H1 (cell line): ENCODE measurements at regions not wholly inside any gene's neighbourhood (a gene's known extent, or its start where the extent isn't known, plus 50 kb on each side); places are given as distances from the start of the nearest gene placed in this dataset.

ENCODE experiments used
- CTCF ChIA-PET: fragments of 300-600 bp; sonication (Branson Sonifier 250); formaldehyde crosslinking; loops from one replicate; lab custom pipeline; 2021; ENCODE audit not compliant: partially characterized antibody; lab: Charles Lee
- POLR2A ChIA-PET: fragments of 300-600 bp; sonication (Branson Sonifier 250); formaldehyde crosslinking; loops from one replicate; lab custom pipeline; 2021; ENCODE audit warnings: inconsistent platforms; ENCODE audit not compliant: partially characterized antibody; lab: Charles Lee
- DNase-seq, 2 experiments: peaks; one replicate each; pipeline versions ENCODE4 v3.0.0 to v3.0.0-alpha.2; 2010 to 2022; ENCODE audit warnings: low spot score in 2 of 2, low read depth in 1 of 2, mixed read lengths in 1 of 2
- FAIRE-seq: peaks from 2 replicates; lab custom pipeline; 2011; peaks lifted over from hg19 to GRCh38; lab: Jason Lieb, UNC
- H2AFZ ChIP-seq: 2 replicates; pipeline ENCODE4 v1.8.1; 2012; ENCODE audit warnings: low read length, inconsistent platforms
- H2AK5ac ChIP-seq: 2 replicates; pipeline ENCODE4 v1.6.1; 2013; ENCODE audit warnings: low read depth, low read length
- H2BK120ac ChIP-seq: replicated peaks from 2 replicates; pipeline ENCODE3; 2013; ENCODE audit warnings: low read depth, low read length, inconsistent platforms
- H2BK12ac ChIP-seq: 2 replicates; pipeline ENCODE4 v1.6.1; 2013; ENCODE audit warnings: low read depth, low read length
- H2BK15ac ChIP-seq: 2 replicates; pipeline ENCODE4 v1.6.1; 2013; ENCODE audit warnings: low read length
- H2BK20ac ChIP-seq: 2 replicates; pipeline ENCODE4 v1.6.1; 2013; ENCODE audit warnings: low read length
- H2BK5ac ChIP-seq: 2 replicates; pipeline ENCODE4 v1.6.1; 2013; ENCODE audit warnings: low read depth, low read length
- H3K14ac ChIP-seq: 2 replicates; pipeline ENCODE4 v1.6.1; 2013; ENCODE audit warnings: inconsistent platforms; ENCODE audit not compliant: insufficient read length
- H3K18ac ChIP-seq: 2 replicates; pipeline ENCODE4 v1.6.1; 2013; ENCODE audit warnings: low read length; ENCODE audit errors: extremely low read depth
- H3K23ac ChIP-seq: 2 replicates; pipeline ENCODE4 v1.6.1; 2013; ENCODE audit warnings: inconsistent platforms; ENCODE audit not compliant: insufficient read length
- H3K23me2 ChIP-seq: 2 replicates; pipeline ENCODE4 v1.6.1; 2013; ENCODE audit warnings: low read depth, low read length
- H3K27ac ChIP-seq: 2 replicates; pipeline ENCODE4 v1.6.1; 2011; ENCODE audit warnings: low read depth, low read length, inconsistent platforms
- H3K27me3 ChIP-seq, 4 experiments: replicated peaks in 1 of 4; 1 replicate in 1 of 4; 2 replicates in 3 of 4; pipeline versions ENCODE4 v1.6.1 to v1.8.1; 2011 to 2013; ENCODE audit warnings: low read length in 3 of 4, mild to moderate bottlenecking in 3 of 4, inconsistent platforms in 2 of 4, mixed read lengths in 2 of 4, moderate library complexity in 1 of 4; ENCODE audit not compliant: control insufficient read depth in 3 of 4, insufficient read depth in 3 of 4; ENCODE audit errors: extremely low read depth in 1 of 4
- H3K36me3 ChIP-seq, 4 experiments: 2 replicates each; pipeline versions ENCODE4 v1.6.1 to v1.8.1; 2011 to 2013; ENCODE audit warnings: mild to moderate bottlenecking in 4 of 4, low read length in 3 of 4, moderate library complexity in 2 of 4, control low read depth in 1 of 4, inconsistent platforms in 1 of 4; ENCODE audit not compliant: insufficient read depth in 4 of 4, control insufficient read depth in 2 of 4
- H3K4ac ChIP-seq: replicated peaks from 2 replicates; pipeline ENCODE3; 2013; ENCODE audit warnings: low read length, low read depth, mixed read lengths, inconsistent platforms; ENCODE audit not compliant: insufficient read length
- H3K4me1 ChIP-seq, 4 experiments: replicated peaks in 1 of 4; 1 replicate in 1 of 4; 2 replicates in 3 of 4; pipeline versions ENCODE4 v1.6.1 to v1.8.1; 2011 to 2013; ENCODE audit warnings: low read length in 3 of 4, inconsistent platforms in 2 of 4, mixed read lengths in 1 of 4; ENCODE audit not compliant: insufficient read depth in 4 of 4, control insufficient read depth in 3 of 4
- H3K4me2 ChIP-seq, 2 experiments: 2 replicates each; pipeline versions ENCODE4 v1.6.1 to v1.8.1; 2011 to 2013; ENCODE audit warnings: low read depth in 2 of 2, low read length in 2 of 2, control low read depth in 1 of 2, inconsistent platforms in 1 of 2, mild to moderate bottlenecking in 1 of 2; ENCODE audit not compliant: insufficient read depth in 1 of 2
- H3K4me3 ChIP-seq, 4 experiments: fragments of 200-600, 300-600 bp in 1 of 4; sonication (generic), shearing (Covaris generic), sonication (Bioruptor Twin) in 1 of 4; 2 replicates each; pipeline versions ENCODE4 v1.5.1 to v1.8.1; 2011 to 2016; ENCODE audit warnings: low read length in 4 of 4, low read depth in 3 of 4, control low read depth in 2 of 4, inconsistent platforms in 2 of 4, mild to moderate bottlenecking in 2 of 4, mixed read lengths in 1 of 4, moderate library complexity in 1 of 4; ENCODE audit not compliant: insufficient read depth in 2 of 4; ENCODE audit errors: extremely low read depth in 1 of 4
- H3K56ac ChIP-seq: replicated peaks from 2 replicates; pipeline ENCODE3; 2013; ENCODE audit warnings: low read depth, mild to moderate bottlenecking, mixed read lengths, low read length, inconsistent platforms; ENCODE audit not compliant: insufficient read length
- H3K79me1 ChIP-seq: 2 replicates; pipeline ENCODE4 v1.6.1; 2013; ENCODE audit warnings: low read depth, low read length, control low read depth
- H3K79me2 ChIP-seq, 2 experiments: 2 replicates each; pipeline versions ENCODE4 v1.6.1 to v1.8.1; 2012 to 2013; ENCODE audit warnings: low read length in 2 of 2, mild to moderate bottlenecking in 2 of 2, inconsistent platforms in 1 of 2; ENCODE audit not compliant: insufficient read depth in 2 of 2, control insufficient read depth in 1 of 2
- H3K9ac ChIP-seq, 4 experiments: replicated peaks in 1 of 4; 1 replicate in 1 of 4; 2 replicates in 3 of 4; pipeline versions ENCODE4 v1.6.1 to v1.8.1; 2011 to 2013; ENCODE audit warnings: low read depth in 3 of 4, low read length in 3 of 4, control low read depth in 2 of 4, mild to moderate bottlenecking in 2 of 4, moderate library complexity in 2 of 4, inconsistent platforms in 1 of 4; ENCODE audit errors: extremely low read depth in 1 of 4
- H3K9me3 ChIP-seq, 2 experiments: 2 replicates each; pipeline versions ENCODE4 v1.6.1 to v1.8.1; 2012 to 2013; ENCODE audit warnings: mild to moderate bottlenecking in 2 of 2, moderate library complexity in 2 of 2, control low read depth in 1 of 2, inconsistent platforms in 1 of 2, low read depth in 1 of 2, low read length in 1 of 2, mixed read lengths in 1 of 2; ENCODE audit not compliant: insufficient read depth in 2 of 2
- H4K20me1 ChIP-seq, 2 experiments: replicated peaks in 1 of 2; 2 replicates each; pipeline versions ENCODE3 to v1.8.1; 2011 to 2013; ENCODE audit warnings: inconsistent platforms in 2 of 2, low read length in 2 of 2, mild to moderate bottlenecking in 1 of 2; ENCODE audit not compliant: insufficient read depth in 2 of 2, control insufficient read depth in 1 of 2
- H4K5ac ChIP-seq: 2 replicates; pipeline ENCODE4 v1.6.1; 2013; ENCODE audit warnings: low read length, low read depth, mixed read lengths, inconsistent platforms; ENCODE audit not compliant: insufficient read length
- H4K8ac ChIP-seq: 2 replicates; pipeline ENCODE4 v1.8.0; 2013; ENCODE audit warnings: mild to moderate bottlenecking, moderate library complexity, low read length, inconsistent platforms; ENCODE audit not compliant: insufficient read depth; ENCODE audit errors: extremely low read depth
- H4K91ac ChIP-seq: replicated peaks from 2 replicates; pipeline ENCODE3; 2013; ENCODE audit warnings: low read length, mixed read lengths, inconsistent platforms; ENCODE audit not compliant: insufficient read length
- RAD21 ChIP-seq, 2 experiments: IDR thresholded peaks in 1 of 2; conservative IDR thresholded peaks in 1 of 2; 2 replicates each; pipeline ENCODE4 v1.6.1; 2011; ENCODE audit warnings: low read depth in 2 of 2, low read length in 2 of 2, improper control_type of control experiment in 1 of 2, inconsistent platforms in 1 of 2, mild to moderate bottlenecking in 1 of 2, moderate library complexity in 1 of 2
- SUZ12 ChIP-seq: fragments of 200-600 bp; sonication (generic); IDR thresholded peaks from 2 replicates; pipeline ENCODE4 v1.6.1; 2012; ENCODE audit warnings: mild to moderate bottlenecking, inconsistent platforms, low read length, moderate library complexity, mixed read lengths
- WGBS, 2 experiments: shearing (Covaris generic) in 1 of 2; methylation state at CpG; one replicate each; pipeline versions ENCODE4 v1.1.6 to v1.1.7; 2013 to 2015; ENCODE audit warnings: low lambda C conversion rate in 2 of 2, mixed read lengths in 2 of 2, inconsistent platforms in 1 of 2, low coverage in 1 of 2, missing lambda C conversion rate in 1 of 2; ENCODE audit not compliant: insufficient replicate concordance in 2 of 2, insufficient coverage in 1 of 2, insufficient read length in 1 of 2; ENCODE audit errors: extremely low coverage in 1 of 2, missing lambda C conversion rate in 1 of 2; 5-methylcytosine and 5-hydroxymethylcytosine counted together

GRCh38 chr7:32216759-32217158 lies 146.6 kb upstream of the PDE1C start:
- Histone ChIP-seq H3K79me2 (no peaks in the 10 kb centered on the region), H3K14ac (no peak overlapping the region), H3K4me3 (no peak overlapping the region), H3K18ac (no peak overlapping the region), H3K23ac (no peak overlapping the region), H3K4me1 (no peaks in the 10 kb centered on the region), H4K20me1 (no peaks in the 10 kb centered on the region), H2BK20ac (no peak overlapping the region), H3K9ac (no peak overlapping the region), H4K91ac (no peak overlapping the region), H2AK5ac (no peak overlapping the region), H3K56ac (no peak overlapping the region), H2BK120ac (no peak overlapping the region), H3K9me3 (no peaks in the 10 kb centered on the region), H3K23me2 (no peaks in the 10 kb centered on the region), H3K4ac (no peak overlapping the region), H2BK12ac (no peak overlapping the region), H4K5ac (no peak overlapping the region), H3K79me1 (no peaks in the 10 kb centered on the region), H2BK15ac (no peak overlapping the region), H2AFZ (no peak overlapping the region), H3K36me3 (no peaks in the 10 kb centered on the region), H2BK5ac (no peak overlapping the region), H3K27me3 (no peaks in the 10 kb centered on the region), H4K8ac (no peak overlapping the region), H3K27ac (no peak overlapping the region), H3K4me2 (no peak overlapping the region)
- CTCF ChIA-PET: interaction anchor here (0.5 to 1.5 kb wide), 7 partner anchors 9 to 317 kb away, joined by 3 to 8 read pairs (median 4); no protein-coding TSS in a partner anchor
- 79% methylated on average over 4 of the region's 4 CpGs; no CpG with 5 or more reads in 1 of the 2 experiments for WGBS, 2 experiments
- DNase-seq (peak in 1 of 2 experiments; percentile 26), FAIRE-seq (no peak)
- POLR2A ChIA-PET: no interaction called here
- no peak for TF ChIP-seq SUZ12
- TF ChIP-seq RAD21 (IDR thresholded peaks at IDR 0.05 in 1 of 2, conservative IDR thresholded peaks at IDR 0.05 in 1 of 2; ENCODE audit: low read depth in 2 of 2, low read length in 2 of 2): peak; percentile 4 to 22; a peak in 2 of 4 replicates
